ENCODE measurements at regions not wholly inside any gene's neighbourhood (a gene's known extent, or its start where the extent isn't known, plus 50 kb on each side); places are given as distances from the start of the nearest gene placed in this dataset.
"Not testable (repeated sequence)": the region's sequence is repeated elsewhere in the genome, so short reads cannot be mapped to it uniquely, and the experiment has no call there.

DNA sequence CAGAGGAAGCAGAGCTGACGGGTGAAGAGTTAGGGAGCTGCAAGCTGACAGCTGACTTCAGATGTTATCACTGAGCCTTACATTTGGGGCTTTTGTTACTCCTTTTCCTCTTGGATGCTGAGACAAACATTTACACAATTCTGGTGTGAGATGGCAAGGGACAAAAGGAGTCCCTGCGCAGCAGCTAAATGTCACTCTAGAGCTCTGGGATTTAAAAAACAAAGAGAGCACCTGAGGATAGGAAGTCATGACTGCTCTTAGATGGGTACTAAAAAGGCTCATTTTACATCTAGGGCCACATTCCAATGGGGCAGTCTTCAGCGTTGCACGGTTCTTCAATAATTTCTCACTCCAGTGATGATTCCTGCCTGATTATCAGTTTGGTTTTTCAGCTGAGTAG lies 204.5 kb downstream of the RAB38 start:
- DNase-seq = no peak

GRCh38 chr11:87967459-87967858 lies 207.8 kb downstream of the RAB38 start:
- no peak for DNase-seq

GRCh38 chr11:87966694-87967093 lies 208.5 kb downstream of the RAB38 start:
- no peak for DNase-seq

DNA sequence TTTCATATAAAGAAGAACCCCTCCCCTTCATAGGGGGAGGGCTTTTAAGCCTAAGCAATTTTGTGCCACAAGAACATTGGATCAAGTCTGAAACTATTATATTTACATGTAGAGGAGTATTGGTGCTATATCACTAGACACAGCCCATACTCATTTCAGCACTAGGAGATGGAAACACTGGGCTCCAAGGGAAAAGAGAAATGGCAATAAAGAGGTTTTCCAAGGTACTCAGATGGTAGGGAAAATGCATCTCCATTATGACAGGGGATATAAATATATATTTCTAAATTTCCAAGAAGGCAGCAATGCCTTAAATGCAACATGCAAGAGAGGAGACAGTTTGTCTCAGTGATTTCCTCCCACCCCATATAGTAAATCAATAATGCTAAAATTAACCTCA lies 209.0 kb downstream of the RAB38 start:
- DNase-seq = no peak

- DNase-seq = no peak
Observed at GRCh38 chr11:87961606-87962005, 213.6 kb downstream of the RAB38 start.

DNA sequence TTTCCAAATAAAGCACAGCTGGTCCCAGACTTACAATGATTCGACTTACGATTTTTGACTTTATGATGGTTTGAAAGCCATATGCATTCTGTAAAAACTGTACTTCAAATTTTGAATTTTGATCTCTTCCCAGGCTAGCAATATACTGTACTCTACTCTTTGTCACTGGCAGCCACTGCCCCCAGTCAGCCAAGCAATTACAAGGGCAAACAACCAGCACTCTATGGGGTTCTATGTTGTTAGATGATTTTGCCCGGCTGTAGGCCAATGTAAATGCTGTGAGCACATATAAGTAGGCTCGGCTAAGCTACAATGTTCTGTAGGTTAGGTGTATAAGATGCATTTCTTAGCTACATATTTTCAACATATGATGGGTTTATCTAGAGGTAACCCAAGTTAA lies 217.3 kb downstream of the RAB38 start:
- DNase-seq = no peak

GRCh38 chr11:87954476-87954875 lies 220.8 kb downstream of the RAB38 start:
- no peak for DNase-seq

- no peak for DNase-seq
Observed at GRCh38 chr11:87942786-87943185, 232.5 kb downstream of the RAB38 start.

GRCh38 chr11:87934182-87934581 lies 241.1 kb downstream of the RAB38 start:
- no peak for DNase-seq

DNA sequence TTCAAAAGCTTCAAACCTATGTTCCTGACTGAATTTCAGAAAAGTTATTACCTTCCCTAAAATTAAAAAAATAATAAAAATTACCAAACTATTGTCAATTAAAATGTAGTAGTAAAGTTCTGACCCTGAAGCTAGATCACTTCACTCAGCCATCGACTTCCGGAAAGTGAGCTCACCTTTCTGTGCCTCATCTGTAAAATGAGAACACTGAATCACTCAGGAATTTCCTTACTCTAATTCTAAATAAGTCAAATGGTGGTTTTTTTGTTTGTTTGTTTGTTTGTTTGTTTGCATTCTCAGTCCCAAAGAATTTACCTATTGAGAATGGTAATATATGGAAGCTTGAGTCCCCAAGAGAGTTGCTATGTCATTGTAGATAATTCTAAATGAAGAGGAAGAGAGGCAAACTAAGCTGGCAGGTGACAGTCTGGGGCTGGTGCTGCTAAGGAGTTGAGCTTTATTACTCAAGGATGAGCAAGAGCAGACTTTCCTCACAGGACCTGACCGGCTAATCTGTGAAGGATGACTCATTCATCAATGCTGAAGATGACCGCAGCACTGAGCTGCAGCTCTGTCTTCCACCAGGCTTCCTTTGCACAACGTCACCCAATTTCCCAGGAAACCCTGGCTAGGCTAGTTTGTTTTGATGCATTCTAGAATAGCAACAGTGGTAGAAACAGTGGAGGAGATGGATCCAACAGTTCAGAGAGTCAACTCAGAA lies 248.8 kb downstream of the RAB38 start:
- no peak for DNase-seq

GRCh38 chr11:87924125-87924524 lies 251.1 kb downstream of the RAB38 start:
- no peak for DNase-seq

GRCh38 chr11:87917111-87917510 lies 258.1 kb downstream of the RAB38 start:
- no peak for DNase-seq

DNA sequence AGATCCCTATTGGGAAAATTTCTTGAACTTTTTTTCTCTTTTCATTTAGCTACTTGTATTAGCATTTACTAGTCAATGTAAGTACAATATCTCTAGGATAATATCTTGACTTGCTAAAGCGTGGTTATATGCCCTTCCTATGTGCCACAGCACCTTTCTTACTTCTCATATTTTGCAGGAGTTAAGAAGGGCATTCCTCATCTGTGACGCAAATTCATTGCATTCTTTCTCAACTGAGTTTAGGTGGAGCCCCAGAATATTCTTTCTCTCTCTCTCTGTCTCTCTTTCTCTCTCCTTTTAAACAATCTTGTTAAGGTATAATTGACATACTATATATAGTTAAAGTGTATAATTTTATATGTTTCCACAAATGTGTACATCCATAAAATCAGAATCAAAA lies 266.1 kb downstream of the RAB38 start:
- no peak for DNase-seq

- DNase-seq = no peak
Observed at GRCh38 chr11:87908086-87908485, 267.2 kb downstream of the RAB38 start.

DNA sequence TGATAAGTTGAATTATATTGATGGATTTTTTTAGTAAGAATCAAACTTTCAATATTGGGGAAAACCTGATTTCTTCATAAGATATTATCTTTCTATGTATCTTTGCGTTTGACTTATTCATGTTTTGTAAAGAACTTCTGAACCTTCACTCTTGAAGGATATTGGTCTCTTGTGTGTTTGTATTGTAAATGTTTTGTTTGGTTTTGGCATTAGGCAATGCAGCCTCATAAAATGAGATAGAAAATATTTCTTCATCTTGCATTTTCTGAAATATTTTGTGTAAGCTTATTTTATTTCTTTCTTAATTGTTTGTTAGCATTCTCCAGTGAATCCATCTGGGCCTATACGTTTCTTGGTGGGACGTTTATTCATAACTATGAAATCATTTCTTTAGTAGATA lies 271.9 kb downstream of the RAB38 start:
- no peak for DNase-seq

DNA sequence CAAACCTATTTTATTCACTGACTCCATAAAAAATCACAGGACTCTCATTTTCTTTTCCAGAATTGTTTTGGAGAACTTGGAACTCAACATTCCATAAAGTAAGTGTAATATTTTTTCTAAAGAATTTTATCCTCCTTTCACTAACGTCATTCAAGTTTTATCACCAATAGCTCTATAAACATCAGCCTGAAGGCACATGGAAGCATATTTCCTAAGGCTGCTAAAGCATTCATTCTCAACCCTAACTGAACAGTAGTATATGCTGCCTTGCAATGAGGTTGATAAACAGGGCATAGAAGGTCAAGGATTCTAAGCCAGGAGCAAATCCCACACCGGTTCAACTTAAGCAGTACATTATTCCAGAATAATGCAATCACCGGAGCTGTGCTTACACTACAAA lies 273.9 kb downstream of the RAB38 start:
- no peak for DNase-seq

GRCh38 chr11:87897921-87898320 lies 277.3 kb downstream of the RAB38 start:
- DNase-seq = no peak

- DNase-seq = no peak
Observed at GRCh38 chr11:87897071-87897470, 278.2 kb downstream of the RAB38 start.

DNA sequence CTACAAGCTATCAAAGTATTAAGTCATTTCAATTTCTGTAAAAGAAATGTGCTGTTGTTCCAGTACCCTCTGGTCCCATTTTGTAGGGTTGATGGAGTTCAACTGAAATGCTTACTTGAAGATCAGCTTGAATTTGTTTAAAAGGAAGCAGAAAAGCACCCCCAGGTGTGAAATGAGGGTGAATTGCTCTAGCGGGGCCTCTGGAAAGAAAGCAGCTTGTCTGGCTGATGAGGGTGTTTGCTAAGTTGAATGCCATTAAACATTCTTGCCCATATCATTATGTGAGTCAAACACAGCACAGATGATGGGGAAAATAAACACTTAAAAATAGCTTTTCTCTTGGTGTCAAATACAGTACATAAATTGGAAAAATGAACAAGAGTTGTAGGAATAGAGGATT lies 280.3 kb downstream of the RAB38 start:
- no peak for DNase-seq

DNA sequence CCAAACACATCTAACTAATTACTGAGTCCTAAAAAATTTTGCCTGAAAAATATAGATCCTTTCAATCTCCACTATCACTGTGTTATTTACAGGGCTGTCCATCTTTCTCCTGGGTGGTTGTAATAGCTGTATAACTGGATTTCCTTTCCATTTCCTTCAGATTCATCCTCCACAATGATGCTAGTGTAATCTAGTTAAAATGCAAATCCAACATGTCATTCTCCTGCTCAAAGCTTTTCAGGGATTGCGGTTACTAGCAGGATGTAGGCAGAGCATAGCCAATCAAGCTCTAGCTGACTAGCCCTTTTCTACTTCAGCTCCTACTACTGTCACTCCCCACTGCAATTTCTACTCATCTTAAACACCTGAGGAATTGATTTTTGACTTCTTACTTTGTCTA lies 283.0 kb downstream of the RAB38 start:
- DNase-seq = no peak

DNA sequence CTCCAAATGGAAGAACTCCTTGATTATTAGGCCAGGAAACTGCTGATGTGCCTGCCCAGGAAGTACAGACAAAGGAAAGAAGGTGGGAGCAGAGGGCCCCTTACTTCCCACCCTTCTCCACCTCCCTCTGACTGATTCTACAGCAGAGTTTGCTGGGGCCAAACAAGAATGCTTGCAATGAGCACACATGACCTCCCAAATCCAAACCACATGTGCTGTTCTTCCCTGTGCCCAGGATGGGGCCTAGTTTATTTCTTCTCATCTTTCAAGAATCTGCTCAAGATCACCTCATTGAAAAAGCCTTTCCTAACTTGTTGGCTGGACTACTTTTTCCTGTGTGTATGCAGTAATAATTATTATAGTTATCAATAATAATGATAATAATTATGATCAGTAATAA lies 286.1 kb downstream of the RAB38 start:
- DNase-seq = no peak

DNA sequence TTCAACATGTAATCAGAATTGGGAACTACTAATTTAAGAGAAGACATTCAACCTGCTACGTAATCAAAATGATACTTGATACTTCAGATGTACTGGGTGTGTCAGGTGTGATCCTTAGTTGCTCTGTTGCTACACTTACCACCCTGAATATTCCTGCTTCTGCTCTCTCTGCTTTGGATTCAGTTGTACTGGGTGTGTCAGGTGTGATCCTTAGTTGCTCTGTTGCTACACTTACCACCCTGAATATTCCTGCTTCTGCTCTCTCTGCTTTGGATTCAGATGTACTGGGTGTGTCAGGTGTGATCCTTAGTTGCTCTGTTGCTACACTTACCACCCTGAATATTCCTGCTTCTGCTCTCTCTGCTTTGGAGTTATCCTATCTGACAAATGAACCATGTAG lies 290.2 kb downstream of the RAB38 start:
- DNase-seq = not testable (repeated sequence)

DNA sequence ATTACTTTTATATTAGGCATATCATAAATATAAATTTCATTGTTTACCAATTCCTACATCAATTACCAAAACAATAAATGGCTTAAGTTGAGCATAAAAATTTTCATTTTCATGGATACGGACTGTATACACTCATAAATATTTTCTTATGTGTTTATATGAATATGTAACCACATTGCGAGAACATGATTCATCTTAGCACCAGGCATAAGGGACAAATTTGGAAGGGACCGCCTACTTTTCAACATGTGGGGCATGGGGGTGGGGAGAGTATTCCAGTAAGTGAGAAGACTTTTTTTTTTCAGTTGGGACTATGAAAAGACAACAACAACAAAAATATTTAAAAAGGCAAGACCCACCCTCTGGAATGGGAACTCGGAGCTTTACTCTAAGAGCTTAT lies 296.1 kb downstream of the RAB38 start:
- no peak for DNase-seq

DNA sequence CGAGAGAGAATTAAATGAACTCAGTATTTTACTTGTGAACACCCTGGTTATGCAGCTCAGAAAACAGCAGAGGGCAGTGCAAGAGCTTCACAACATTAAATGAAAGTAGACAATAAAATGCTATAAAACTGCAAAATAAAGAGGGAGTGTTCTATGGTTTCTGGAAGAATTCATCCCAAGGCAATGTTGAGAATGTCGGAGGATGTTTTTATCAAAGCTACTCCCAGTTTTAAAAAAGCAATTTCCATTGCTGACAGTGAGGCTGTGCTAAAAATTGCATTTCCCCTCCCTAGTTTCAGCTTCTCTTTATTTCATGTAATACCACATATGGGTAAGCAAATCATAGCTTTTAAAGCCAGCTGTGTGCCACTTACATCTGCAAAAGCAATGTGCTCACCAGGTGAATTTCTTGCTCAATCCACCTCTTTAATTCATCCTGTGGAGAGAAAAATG lies 296.8 kb downstream of the RAB38 start:
- DNase-seq = no peak

GRCh38 chr11:87871056-87871455 lies 304.2 kb downstream of the RAB38 start:
- no peak for DNase-seq
